Neural progenitor cell (in vitro differentiated cells): ENCODE measurements at regions not wholly inside any gene's neighbourhood (a gene's known extent, or its start where the extent isn't known, plus 50 kb on each side); places are given as distances from the start of the nearest gene placed in this dataset.

ENCODE experiments used
- EZH2phosphoT487 ChIP-seq: fragments of 200-600 bp; sonication (generic); IDR thresholded peaks from 2 replicates; pipeline ENCODE4 v1.6.1; 2017; ENCODE audit warnings: antibody characterized with exemption
- TF ChIP-seq, protein P1 (sequence below): fragments of 200-600 bp; sonication (generic); IDR thresholded peaks from 2 replicates; pipeline ENCODE4 v1.5.1; 2017; ENCODE audit warnings: antibody characterized with exemption, mild to moderate bottlenecking

DNA sequence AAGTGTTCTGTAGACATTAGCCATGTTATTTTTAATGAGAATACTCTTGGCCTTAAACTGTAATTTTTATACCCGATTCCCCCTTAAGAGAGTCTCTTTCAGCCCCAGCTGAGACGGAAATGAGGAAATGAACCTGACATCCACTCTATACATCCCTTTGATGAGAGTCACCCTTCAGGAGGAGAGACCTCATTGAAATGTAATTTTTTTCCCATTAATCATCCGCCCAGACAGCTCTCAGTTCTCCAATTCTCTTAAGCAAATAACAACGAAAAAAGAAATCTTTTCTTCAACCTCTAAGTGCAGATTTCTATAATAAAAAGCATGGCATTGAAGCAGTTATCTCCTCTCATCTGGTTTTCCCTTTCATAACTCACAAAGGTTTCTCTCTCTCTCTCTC is 243.8 kb upstream of the PMEPA1 start:
- TF ChIP-seq, protein P1, sequence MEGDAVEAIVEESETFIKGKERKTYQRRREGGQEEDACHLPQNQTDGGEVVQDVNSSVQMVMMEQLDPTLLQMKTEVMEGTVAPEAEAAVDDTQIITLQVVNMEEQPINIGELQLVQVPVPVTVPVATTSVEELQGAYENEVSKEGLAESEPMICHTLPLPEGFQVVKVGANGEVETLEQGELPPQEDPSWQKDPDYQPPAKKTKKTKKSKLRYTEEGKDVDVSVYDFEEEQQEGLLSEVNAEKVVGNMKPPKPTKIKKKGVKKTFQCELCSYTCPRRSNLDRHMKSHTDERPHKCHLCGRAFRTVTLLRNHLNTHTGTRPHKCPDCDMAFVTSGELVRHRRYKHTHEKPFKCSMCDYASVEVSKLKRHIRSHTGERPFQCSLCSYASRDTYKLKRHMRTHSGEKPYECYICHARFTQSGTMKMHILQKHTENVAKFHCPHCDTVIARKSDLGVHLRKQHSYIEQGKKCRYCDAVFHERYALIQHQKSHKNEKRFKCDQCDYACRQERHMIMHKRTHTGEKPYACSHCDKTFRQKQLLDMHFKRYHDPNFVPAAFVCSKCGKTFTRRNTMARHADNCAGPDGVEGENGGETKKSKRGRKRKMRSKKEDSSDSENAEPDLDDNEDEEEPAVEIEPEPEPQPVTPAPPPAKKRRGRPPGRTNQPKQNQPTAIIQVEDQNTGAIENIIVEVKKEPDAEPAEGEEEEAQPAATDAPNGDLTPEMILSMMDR: no peak
- no peak for TF ChIP-seq EZH2phosphoT487
